Nephron (organoid): ENCODE measurements at regions not wholly inside any gene's neighbourhood (a gene's known extent, or its start where the extent isn't known, plus 50 kb on each side); places are given as distances from the start of the nearest gene placed in this dataset.

Source experiments
- H3K27ac Mint-ChIP-seq, 3 experiments: 2 replicates each; pipeline ENCODE4 v1.8.0; 2020; ENCODE audit warnings: mixed read lengths in 3 of 3, mild to moderate bottlenecking in 2 of 3, moderate library complexity in 1 of 3
- H3K27me3 Mint-ChIP-seq: 2 replicates; pipeline ENCODE4 v1.8.0; 2021; ENCODE audit warnings: low read depth, mild to moderate bottlenecking, moderate library complexity, mixed read lengths
- H3K36me3 Mint-ChIP-seq: 2 replicates; pipeline ENCODE4 v1.8.0; 2020; ENCODE audit warnings: low read depth, mixed read lengths
- H3K4me1 Mint-ChIP-seq: 2 replicates; pipeline ENCODE4 v1.8.0; 2020; ENCODE audit warnings: mixed read lengths
- H3K4me3 Mint-ChIP-seq, 3 experiments: 2 replicates each; pipeline ENCODE4 v1.8.0; 2020; ENCODE audit warnings: mild to moderate bottlenecking in 3 of 3, mixed read lengths in 3 of 3, moderate library complexity in 2 of 3
- H3K9me3 Mint-ChIP-seq: 2 replicates; pipeline ENCODE4 v1.8.0; 2020; ENCODE audit warnings: mixed read lengths
- TF ChIP-seq, protein P1 (sequence below), 3 experiments: fragments of 200-600 bp; sonication (generic); IDR thresholded peaks; one replicate each; pipeline ENCODE4 v1.5.0; 2021; ENCODE audit warnings: antibody characterized with exemption in 3 of 3; ENCODE audit not compliant: unreplicated experiment in 3 of 3

DNA sequence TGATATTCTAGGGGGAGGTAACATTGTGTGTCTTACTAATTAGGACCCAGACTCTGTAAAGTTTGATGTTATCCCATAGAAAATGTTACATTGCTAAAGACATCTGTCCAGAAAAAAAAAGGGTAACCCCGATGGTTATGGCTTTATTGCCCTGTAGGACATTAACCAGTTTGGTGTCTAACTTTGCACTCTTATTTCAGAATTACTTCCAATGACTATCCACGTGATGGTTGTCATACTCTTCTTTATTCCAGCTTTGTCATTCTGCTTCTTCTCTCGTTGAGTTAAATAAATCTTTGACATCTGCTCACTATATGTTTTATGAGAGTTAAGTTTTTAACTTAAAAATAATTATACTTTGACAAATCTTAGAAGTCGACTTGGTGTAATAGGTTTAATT lies 180.4 kb upstream of the ANKRD55 start:
- H3K9me3 Mint-ChIP-seq, result peaks cover 9% of the 10 kb centered on the region
- H3K27me3 Mint-ChIP-seq, result no peaks in the 10 kb centered on the region
- no peak overlapping the region for H3K4me3 Mint-ChIP-seq
- H3K36me3 Mint-ChIP-seq, result no peaks in the 10 kb centered on the region
- peak overlapping the region; percentile 32 to 79 (median 52) for H3K27ac Mint-ChIP-seq
- TF ChIP-seq, protein P1, sequence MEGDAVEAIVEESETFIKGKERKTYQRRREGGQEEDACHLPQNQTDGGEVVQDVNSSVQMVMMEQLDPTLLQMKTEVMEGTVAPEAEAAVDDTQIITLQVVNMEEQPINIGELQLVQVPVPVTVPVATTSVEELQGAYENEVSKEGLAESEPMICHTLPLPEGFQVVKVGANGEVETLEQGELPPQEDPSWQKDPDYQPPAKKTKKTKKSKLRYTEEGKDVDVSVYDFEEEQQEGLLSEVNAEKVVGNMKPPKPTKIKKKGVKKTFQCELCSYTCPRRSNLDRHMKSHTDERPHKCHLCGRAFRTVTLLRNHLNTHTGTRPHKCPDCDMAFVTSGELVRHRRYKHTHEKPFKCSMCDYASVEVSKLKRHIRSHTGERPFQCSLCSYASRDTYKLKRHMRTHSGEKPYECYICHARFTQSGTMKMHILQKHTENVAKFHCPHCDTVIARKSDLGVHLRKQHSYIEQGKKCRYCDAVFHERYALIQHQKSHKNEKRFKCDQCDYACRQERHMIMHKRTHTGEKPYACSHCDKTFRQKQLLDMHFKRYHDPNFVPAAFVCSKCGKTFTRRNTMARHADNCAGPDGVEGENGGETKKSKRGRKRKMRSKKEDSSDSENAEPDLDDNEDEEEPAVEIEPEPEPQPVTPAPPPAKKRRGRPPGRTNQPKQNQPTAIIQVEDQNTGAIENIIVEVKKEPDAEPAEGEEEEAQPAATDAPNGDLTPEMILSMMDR (IDR thresholded peaks at IDR 0.05; ENCODE audit: unreplicated experiment in 3 of 3), result no peak
- H3K4me1 Mint-ChIP-seq, result peaks cover 51% of the 10 kb centered on the region

DNA sequence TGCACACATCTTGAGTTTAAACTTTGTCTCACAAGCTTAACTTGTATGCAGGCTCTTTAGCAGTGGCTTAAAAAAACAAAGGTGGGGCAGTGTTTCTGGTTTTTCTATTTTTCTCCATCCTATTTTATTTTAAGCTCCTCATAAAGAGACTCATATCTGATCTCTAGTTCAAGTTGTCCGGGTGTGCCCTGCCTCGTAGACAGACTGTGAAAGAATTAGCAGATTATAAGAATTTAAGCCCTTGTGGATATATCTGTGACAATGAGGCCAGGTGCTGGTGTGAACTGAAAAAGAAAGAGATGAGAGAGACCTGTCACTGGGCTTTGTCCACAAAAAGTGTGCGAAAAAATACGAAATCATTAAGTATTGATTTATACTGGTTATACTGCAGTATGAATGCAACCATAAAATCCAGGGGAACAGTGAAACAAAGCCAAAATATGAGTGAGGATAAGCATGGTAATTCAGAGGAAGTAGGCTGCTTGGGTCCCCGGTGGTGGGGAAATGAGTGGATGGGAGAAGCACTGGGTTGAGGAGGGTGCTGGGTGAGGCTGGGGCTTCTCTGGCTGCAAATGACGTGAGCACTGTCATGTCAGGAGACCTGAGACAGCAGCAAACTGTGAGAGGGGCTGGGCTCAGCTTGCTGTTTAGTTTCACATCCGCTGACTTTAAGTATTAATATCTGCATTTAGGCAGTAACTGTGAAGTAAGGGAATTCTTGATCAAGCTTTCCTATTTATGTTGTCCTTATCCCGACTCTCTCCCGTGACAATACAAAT lies 179.7 kb upstream of the ANKRD55 start:
- no peaks in the 10 kb centered on the region for H3K36me3 Mint-ChIP-seq
- peaks cover 4% of the 10 kb centered on the region for H3K9me3 Mint-ChIP-seq
- no peaks in the 10 kb centered on the region for H3K27me3 Mint-ChIP-seq
- H3K4me1 Mint-ChIP-seq, result peaks cover 51% of the 10 kb centered on the region
- peak overlapping the region; percentile 32 to 79 (median 52) for H3K27ac Mint-ChIP-seq
- TF ChIP-seq, protein P1 (IDR thresholded peaks at IDR 0.05; ENCODE audit: unreplicated experiment in 3 of 3), result no peak
- no peak overlapping the region for H3K4me3 Mint-ChIP-seq

DNA sequence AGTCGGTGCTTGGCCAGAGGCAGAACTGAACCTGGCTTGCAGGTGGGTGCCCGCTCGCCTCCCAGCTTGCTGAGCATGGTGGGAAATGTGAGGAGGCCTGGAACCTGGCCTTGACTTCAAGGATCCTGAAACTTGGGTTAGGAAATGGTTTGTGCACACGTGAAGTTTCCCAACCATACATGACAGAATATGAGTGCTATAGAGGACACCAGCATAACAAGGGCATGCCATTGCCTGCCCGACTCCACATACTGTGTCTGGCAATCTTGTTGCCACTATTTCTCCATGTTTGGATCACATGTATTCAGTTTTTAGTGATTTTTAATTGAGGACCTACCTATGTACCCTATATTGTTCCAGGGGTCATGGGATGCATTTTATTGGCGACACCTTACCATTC lies 177.6 kb upstream of the ANKRD55 start:
- no peaks in the 10 kb centered on the region for H3K36me3 Mint-ChIP-seq
- H3K27ac Mint-ChIP-seq, result no peak overlapping the region
- H3K27me3 Mint-ChIP-seq, result no peaks in the 10 kb centered on the region
- H3K4me3 Mint-ChIP-seq, result no peak overlapping the region
- TF ChIP-seq, protein P1 (IDR thresholded peaks at IDR 0.05; ENCODE audit: unreplicated experiment in 3 of 3), result no peak
- H3K4me1 Mint-ChIP-seq, result peaks cover 61% of the 10 kb centered on the region
- no peaks in the 10 kb centered on the region for H3K9me3 Mint-ChIP-seq

DNA sequence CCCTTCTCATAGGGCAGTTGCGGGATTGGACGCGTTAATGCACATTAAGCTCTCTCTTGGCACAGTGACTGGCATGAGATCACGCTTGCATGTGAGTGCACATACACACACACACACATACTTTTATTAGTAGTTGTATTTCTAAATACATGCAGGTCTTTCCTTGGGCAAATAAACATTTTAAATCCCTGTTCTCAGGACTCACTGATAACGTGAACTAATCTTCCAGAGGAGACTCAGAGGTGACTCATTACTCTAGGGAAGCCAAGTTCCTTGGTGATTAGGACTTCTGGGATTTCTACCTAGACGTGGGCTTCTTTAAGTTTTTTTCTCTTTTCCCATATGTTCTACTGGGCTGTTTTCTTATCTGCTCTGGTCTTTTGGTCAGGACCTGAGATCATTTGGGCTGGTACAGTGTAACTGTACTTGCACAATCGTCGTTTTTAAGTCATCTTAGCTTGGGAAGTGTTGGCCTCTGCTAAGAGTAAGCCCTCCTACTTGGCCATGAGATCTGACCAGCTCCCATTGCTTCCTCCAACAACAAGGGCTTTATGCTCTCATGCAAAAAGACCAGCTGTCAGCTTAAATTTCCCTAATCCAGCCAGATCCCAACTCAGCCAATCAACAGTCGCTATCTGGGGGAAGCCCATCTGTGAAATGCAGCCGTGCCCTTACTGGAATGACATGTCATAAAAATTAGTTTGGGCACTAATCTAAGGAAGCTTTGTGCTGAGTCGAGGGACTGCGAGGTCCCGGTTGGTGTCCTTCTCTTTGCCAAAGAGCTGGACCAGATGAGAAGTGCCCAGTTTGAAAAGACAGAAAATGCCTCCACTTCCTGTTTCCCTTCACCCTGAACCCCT lies 176.4 kb upstream of the ANKRD55 start:
- TF ChIP-seq, protein P1 (IDR thresholded peaks at IDR 0.05; ENCODE audit: unreplicated experiment in 3 of 3), result no peak
- H3K36me3 Mint-ChIP-seq, result no peaks in the 10 kb centered on the region
- no peaks in the 10 kb centered on the region for H3K27me3 Mint-ChIP-seq
- H3K27ac Mint-ChIP-seq, result peak overlapping the region; percentile 4 to 52 (median 44)
- H3K9me3 Mint-ChIP-seq, result no peaks in the 10 kb centered on the region
- peaks cover 64% of the 10 kb centered on the region for H3K4me1 Mint-ChIP-seq
- no peak overlapping the region for H3K4me3 Mint-ChIP-seq

DNA sequence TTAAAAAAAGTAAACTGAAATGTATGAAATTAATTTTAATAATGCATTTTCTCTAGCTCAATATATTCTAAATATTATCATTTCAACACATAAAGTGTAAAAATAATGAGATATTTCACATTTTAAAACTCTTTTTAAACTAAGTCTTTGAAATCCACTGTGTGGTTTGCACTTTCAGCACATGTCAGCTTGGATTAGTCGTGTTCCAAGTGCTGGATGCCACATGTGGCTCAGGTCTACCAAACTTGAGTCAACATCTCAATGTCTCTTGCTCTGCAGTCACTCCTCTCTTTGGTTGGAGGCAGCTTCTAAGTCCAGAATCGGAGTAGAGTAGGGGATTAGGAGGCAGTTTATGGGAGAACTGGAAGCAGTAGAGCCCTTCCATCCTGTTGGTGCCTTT lies 173.7 kb upstream of the ANKRD55 start:
- Mint-ChIP-seq H3K27ac (peak overlapping the region; percentile 59 to 69 (median 61)), H3K36me3 (no peaks in the 10 kb centered on the region), H3K27me3 (no peaks in the 10 kb centered on the region), H3K9me3 (no peaks in the 10 kb centered on the region), H3K4me1 (peaks cover 52% of the 10 kb centered on the region), H3K4me3 (no peak overlapping the region)
- TF ChIP-seq, protein P1 (IDR thresholded peaks at IDR 0.05; ENCODE audit: unreplicated experiment in 3 of 3), result no peak
